ENCODE measurements at regions not wholly inside any gene's neighbourhood (a gene's known extent, or its start where the extent isn't known, plus 50 kb on each side); places are given as distances from the start of the nearest gene placed in this dataset.

DNA sequence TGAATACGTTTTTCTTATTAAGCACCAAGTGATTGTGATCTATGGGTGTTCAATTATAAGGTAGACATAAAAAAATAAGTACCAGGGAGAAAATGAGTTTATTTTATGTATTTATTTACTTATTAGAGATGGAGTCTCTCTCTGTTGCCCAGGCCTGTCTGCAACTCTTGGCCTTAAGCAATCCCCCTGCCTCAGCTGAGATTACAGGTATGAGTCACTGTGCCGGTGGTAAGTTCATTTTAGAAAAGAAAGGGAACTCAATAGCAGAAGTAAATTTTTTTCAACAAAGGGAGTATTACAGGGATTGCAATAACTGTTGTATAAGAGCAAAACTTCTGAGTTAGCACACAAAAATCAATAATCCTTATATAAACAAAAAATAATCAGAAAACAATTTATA lies 98.7 kb upstream of the FUT9 start (continued):
- TF ChIP-seq, protein P1, sequence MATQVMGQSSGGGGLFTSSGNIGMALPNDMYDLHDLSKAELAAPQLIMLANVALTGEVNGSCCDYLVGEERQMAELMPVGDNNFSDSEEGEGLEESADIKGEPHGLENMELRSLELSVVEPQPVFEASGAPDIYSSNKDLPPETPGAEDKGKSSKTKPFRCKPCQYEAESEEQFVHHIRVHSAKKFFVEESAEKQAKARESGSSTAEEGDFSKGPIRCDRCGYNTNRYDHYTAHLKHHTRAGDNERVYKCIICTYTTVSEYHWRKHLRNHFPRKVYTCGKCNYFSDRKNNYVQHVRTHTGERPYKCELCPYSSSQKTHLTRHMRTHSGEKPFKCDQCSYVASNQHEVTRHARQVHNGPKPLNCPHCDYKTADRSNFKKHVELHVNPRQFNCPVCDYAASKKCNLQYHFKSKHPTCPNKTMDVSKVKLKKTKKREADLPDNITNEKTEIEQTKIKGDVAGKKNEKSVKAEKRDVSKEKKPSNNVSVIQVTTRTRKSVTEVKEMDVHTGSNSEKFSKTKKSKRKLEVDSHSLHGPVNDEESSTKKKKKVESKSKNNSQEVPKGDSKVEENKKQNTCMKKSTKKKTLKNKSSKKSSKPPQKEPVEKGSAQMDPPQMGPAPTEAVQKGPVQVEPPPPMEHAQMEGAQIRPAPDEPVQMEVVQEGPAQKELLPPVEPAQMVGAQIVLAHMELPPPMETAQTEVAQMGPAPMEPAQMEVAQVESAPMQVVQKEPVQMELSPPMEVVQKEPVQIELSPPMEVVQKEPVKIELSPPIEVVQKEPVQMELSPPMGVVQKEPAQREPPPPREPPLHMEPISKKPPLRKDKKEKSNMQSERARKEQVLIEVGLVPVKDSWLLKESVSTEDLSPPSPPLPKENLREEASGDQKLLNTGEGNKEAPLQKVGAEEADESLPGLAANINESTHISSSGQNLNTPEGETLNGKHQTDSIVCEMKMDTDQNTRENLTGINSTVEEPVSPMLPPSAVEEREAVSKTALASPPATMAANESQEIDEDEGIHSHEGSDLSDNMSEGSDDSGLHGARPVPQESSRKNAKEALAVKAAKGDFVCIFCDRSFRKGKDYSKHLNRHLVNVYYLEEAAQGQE (IDR thresholded peaks at IDR 0.05; ENCODE audit: unreplicated experiment) = no peak
- TF ChIP-seq CREB1 (CRISPR knock-in tag; IDR thresholded peaks at IDR 0.05; ENCODE audit: low read depth) (no peak), JUNB (IDR thresholded peaks at IDR 0.05; ENCODE audit: unreplicated experiment) (no peak), EZH2 (IDR thresholded peaks at IDR 0.05; ENCODE audit: low read depth, unreplicated experiment) (no peak)
- TF ChIP-seq, protein P2, sequence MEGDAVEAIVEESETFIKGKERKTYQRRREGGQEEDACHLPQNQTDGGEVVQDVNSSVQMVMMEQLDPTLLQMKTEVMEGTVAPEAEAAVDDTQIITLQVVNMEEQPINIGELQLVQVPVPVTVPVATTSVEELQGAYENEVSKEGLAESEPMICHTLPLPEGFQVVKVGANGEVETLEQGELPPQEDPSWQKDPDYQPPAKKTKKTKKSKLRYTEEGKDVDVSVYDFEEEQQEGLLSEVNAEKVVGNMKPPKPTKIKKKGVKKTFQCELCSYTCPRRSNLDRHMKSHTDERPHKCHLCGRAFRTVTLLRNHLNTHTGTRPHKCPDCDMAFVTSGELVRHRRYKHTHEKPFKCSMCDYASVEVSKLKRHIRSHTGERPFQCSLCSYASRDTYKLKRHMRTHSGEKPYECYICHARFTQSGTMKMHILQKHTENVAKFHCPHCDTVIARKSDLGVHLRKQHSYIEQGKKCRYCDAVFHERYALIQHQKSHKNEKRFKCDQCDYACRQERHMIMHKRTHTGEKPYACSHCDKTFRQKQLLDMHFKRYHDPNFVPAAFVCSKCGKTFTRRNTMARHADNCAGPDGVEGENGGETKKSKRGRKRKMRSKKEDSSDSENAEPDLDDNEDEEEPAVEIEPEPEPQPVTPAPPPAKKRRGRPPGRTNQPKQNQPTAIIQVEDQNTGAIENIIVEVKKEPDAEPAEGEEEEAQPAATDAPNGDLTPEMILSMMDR (conservative IDR thresholded peaks at IDR 0.05; ENCODE audit: low read depth in 2 of 2) = no peak

DNA sequence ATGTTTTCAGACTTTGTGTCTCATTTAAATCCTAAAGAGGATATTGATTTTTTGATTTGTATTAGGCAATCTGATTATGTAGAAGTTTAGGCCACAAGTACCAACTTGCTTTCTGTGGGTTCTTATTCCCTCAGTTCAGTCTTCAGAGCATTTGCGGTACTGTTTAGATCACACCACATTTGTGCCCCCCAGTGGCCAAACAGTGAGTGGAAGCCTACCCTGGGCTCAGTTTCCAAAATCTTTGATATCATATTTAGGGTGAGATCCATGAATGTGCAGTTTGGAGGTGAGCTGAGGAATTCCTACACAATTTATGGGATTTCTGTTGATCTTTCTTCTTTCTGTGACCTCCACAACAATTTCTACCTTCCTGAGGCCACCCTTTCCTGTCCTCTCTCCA lies 92.3 kb upstream of the FUT9 start:
- Mint-ChIP-seq H3K36me3 (ENCODE audit: low read depth) (no peaks in the 10 kb centered on the region), H3K9me3 (no peaks in the 10 kb centered on the region), H3K4me3 (no peak overlapping the region), H3K4me1 (no peaks in the 10 kb centered on the region), H3K27ac (no peak overlapping the region), H3K27me3 (ENCODE audit: insufficient read depth, low read depth, poor library complexity) (no peaks in the 10 kb centered on the region)
- Histone ChIP-seq H3K27me3 (ENCODE audit: insufficient read depth) (no peaks in the 10 kb centered on the region), H3K27ac (ENCODE audit: low read depth) (no peak overlapping the region), H3K4me1 (ENCODE audit: insufficient read depth) (no peaks in the 10 kb centered on the region), H3F3A (replicated peaks; ENCODE audit: low read depth) (no peaks in the 10 kb centered on the region), H3K79me2 (replicated peaks; ENCODE audit: insufficient read depth) (no peaks in the 10 kb centered on the region), H3K4me3 (no peak overlapping the region), H3K4me2 (no peak overlapping the region), H2AFZ (no peak overlapping the region), H4K20me1 (replicated peaks; ENCODE audit: insufficient read depth) (no peaks in the 10 kb centered on the region), H3K36me3 (ENCODE audit: insufficient read depth) (no peaks in the 10 kb centered on the region), H3K9me2 (ENCODE audit: insufficient read depth) (no peaks in the 10 kb centered on the region)
- DNase-seq (ENCODE audit: low spot score) = peak; percentile 63
- ATAC-seq = peak; percentile 83
- TF ChIP-seq, protein P2 (conservative IDR thresholded peaks at IDR 0.05; ENCODE audit: low read depth in 2 of 2) = peak; percentile 76 to 80
- TF ChIP-seq, protein P3, sequence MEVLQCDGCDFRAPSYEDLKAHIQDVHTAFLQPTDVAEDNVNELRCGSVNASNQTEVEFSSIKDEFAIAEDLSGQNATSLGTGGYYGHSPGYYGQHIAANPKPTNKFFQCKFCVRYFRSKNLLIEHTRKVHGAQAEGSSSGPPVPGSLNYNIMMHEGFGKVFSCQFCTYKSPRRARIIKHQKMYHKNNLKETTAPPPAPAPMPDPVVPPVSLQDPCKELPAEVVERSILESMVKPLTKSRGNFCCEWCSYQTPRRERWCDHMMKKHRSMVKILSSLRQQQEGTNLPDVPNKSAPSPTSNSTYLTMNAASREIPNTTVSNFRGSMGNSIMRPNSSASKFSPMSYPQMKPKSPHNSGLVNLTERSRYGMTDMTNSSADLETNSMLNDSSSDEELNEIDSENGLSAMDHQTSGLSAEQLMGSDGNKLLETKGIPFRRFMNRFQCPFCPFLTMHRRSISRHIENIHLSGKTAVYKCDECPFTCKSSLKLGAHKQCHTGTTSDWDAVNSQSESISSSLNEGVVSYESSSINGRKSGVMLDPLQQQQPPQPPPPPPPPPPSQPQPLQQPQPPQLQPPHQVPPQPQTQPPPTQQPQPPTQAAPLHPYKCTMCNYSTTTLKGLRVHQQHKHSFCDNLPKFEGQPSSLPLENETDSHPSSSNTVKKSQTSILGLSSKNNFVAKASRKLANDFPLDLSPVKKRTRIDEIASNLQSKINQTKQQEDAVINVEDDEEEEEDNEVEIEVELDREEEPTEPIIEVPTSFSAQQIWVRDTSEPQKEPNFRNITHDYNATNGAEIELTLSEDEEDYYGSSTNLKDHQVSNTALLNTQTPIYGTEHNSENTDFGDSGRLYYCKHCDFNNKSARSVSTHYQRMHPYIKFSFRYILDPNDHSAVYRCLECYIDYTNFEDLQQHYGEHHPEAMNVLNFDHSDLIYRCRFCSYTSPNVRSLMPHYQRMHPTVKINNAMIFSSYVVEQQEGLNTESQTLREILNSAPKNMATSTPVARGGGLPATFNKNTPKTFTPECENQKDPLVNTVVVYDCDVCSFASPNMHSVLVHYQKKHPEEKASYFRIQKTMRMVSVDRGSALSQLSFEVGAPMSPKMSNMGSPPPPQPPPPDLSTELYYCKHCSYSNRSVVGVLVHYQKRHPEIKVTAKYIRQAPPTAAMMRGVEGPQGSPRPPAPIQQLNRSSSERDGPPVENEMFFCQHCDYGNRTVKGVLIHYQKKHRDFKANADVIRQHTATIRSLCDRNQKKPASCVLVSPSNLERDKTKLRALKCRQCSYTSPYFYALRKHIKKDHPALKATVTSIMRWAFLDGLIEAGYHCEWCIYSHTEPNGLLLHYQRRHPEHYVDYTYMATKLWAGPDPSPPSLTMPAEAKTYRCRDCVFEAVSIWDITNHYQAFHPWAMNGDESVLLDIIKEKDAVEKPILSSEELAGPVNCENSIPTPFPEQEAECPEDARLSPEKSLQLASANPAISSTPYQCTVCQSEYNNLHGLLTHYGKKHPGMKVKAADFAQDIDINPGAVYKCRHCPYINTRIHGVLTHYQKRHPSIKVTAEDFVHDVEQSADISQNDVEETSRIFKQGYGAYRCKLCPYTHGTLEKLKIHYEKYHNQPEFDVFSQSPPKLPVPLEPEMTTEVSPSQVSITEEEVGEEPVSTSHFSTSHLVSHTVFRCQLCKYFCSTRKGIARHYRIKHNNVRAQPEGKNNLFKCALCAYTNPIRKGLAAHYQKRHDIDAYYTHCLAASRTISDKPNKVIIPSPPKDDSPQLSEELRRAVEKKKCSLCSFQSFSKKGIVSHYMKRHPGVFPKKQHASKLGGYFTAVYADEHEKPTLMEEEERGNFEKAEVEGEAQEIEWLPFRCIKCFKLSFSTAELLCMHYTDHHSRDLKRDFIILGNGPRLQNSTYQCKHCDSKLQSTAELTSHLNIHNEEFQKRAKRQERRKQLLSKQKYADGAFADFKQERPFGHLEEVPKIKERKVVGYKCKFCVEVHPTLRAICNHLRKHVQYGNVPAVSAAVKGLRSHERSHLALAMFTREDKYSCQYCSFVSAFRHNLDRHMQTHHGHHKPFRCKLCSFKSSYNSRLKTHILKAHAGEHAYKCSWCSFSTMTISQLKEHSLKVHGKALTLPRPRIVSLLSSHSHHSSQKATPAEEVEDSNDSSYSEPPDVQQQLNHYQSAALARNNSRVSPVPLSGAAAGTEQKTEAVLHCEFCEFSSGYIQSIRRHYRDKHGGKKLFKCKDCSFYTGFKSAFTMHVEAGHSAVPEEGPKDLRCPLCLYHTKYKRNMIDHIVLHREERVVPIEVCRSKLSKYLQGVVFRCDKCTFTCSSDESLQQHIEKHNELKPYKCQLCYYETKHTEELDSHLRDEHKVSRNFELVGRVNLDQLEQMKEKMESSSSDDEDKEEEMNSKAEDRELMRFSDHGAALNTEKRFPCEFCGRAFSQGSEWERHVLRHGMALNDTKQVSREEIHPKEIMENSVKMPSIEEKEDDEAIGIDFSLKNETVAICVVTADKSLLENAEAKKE (CRISPR knock-in tag; IDR thresholded peaks at IDR 0.05) = no peak
- TF ChIP-seq, protein P1 (IDR thresholded peaks at IDR 0.05; ENCODE audit: unreplicated experiment) = no peak
